B cell (primary cell): ENCODE measurements at regions not wholly inside any gene's neighbourhood (a gene's known extent, or its start where the extent isn't known, plus 50 kb on each side); places are given as distances from the start of the nearest gene placed in this dataset.

Experiments
- ATAC-seq: fragments of 200-7000 bp; cut with Tn5 transposase; one replicate; pipeline ENCODE4 v1.10.0; 2021; ENCODE audit warnings: low read depth, mild to moderate bottlenecking, moderate number of reproducible peaks, moderate library complexity
- CTCF ChIA-PET: fragments of 350-600 bp; sonication (Branson Sonifier 250); formaldehyde crosslinking; loops from one replicate; lab custom pipeline; 2021; ENCODE audit warnings: antibody characterized with exemption, inconsistent platforms; lab: Charles Lee
- POLR2A ChIA-PET: fragments of 350-600 bp; sonication (Branson Sonifier 250); formaldehyde crosslinking; loops from one replicate; lab custom pipeline; 2021; ENCODE audit warnings: antibody characterized with exemption; lab: Charles Lee
- DNase-seq: peaks from one replicate; pipeline ENCODE4 v3.0.0; 2013
- H2AFZ ChIP-seq: 2 replicates; pipeline ENCODE4 v1.6.1; 2012; ENCODE audit warnings: mild to moderate bottlenecking, low read depth, low read length; ENCODE audit not compliant: insufficient read depth, poor library complexity, severe bottlenecking
- H3K27ac ChIP-seq, 2 donors: 1 replicate in 1 of 2; 2 replicates in 1 of 2; pipeline ENCODE4 v1.5.1; 2012 to 2013; ENCODE audit warnings: low read length in 2 of 2, mild to moderate bottlenecking in 2 of 2, moderate library complexity in 1 of 2
- H3K27me3 ChIP-seq, 4 experiments: fragments of 200-600 bp in 1 of 4; sonication (generic) in 1 of 4; replicated peaks in 1 of 4; 1 replicate in 2 of 4; 2 replicates in 2 of 4; pipeline versions ENCODE4 v1.6.1 to v1.7.0; 2013 to 2016; ENCODE audit warnings: low read length in 3 of 4, mild to moderate bottlenecking in 2 of 4, mixed read lengths in 1 of 4, moderate library complexity in 1 of 4; ENCODE audit not compliant: insufficient read depth in 4 of 4, control insufficient read depth in 3 of 4; ENCODE audit errors: control extremely low read depth in 1 of 4
- H3K36me3 ChIP-seq, 2 experiments: replicated peaks in 1 of 2; 1 replicate in 1 of 2; 2 replicates in 1 of 2; pipeline versions ENCODE4 v1.6.1 to v1.7.1; 2013; ENCODE audit warnings: low read length in 1 of 2; ENCODE audit not compliant: insufficient read depth in 2 of 2, control insufficient read depth in 1 of 2; ENCODE audit errors: control extremely low read depth in 1 of 2, extremely low read depth in 1 of 2
- H3K4me1 ChIP-seq, 2 donors: fragments of 200-600 bp in 1 of 2; sonication (generic) in 1 of 2; 1 replicate in 1 of 2; 2 replicates in 1 of 2; pipeline versions ENCODE4 v1.5.1 to v1.6.1; 2013 to 2017; ENCODE audit warnings: low read length in 2 of 2; ENCODE audit not compliant: control insufficient read depth in 2 of 2, insufficient read depth in 2 of 2
- H3K4me2 ChIP-seq: replicated peaks from 2 replicates; pipeline ENCODE3; 2012; ENCODE audit warnings: mild to moderate bottlenecking, low read depth, low read length; ENCODE audit not compliant: poor library complexity, severe bottlenecking
- H3K4me3 ChIP-seq, 5 experiments: fragments of 200-600 bp in 1 of 5; sonication (generic) in 1 of 5; 1 replicate in 3 of 5; 2 replicates in 2 of 5; pipeline versions ENCODE4 v1.5.1 to v1.7.0; 2011 to 2016; ENCODE audit warnings: low read length in 4 of 5, mild to moderate bottlenecking in 4 of 5, low read depth in 2 of 5, control low read depth in 1 of 5, moderate library complexity in 1 of 5; ENCODE audit not compliant: insufficient read depth in 1 of 5; ENCODE audit errors: control extremely low read depth in 1 of 5, extremely low read depth in 1 of 5
- H3K79me2 ChIP-seq: fragments of 200-600 bp; sonication (generic); one replicate; pipeline ENCODE4 v1.6.0; 2016; ENCODE audit warnings: low read length; ENCODE audit not compliant: control insufficient read depth, insufficient read depth
- H3K9ac ChIP-seq: fragments of 200-600 bp; sonication (generic); 2 replicates; pipeline ENCODE4 v1.6.1; 2017; ENCODE audit warnings: mild to moderate bottlenecking, low read length, moderate library complexity
- H3K9me3 ChIP-seq, 3 donors: one replicate each; pipeline versions ENCODE4 v1.6.1 to v1.7.1; 2013; ENCODE audit warnings: low read length in 2 of 3; ENCODE audit not compliant: control insufficient read depth in 2 of 3, insufficient read depth in 1 of 3; ENCODE audit errors: control extremely low read depth in 1 of 3
- H4K20me1 ChIP-seq: 2 replicates; pipeline ENCODE4 v1.6.0; 2012; ENCODE audit warnings: mild to moderate bottlenecking, low read length; ENCODE audit not compliant: insufficient read depth, control insufficient read depth, poor library complexity, severe bottlenecking
- H3K27ac Mint-ChIP-seq: one replicate; pipeline ENCODE4 v1.8.0; 2021; ENCODE audit warnings: mixed read lengths
- H3K27me3 Mint-ChIP-seq: one replicate; pipeline ENCODE4 v1.8.0; 2021; ENCODE audit warnings: mixed read lengths
- H3K4me1 Mint-ChIP-seq: one replicate; pipeline ENCODE4 v1.8.0; 2021; ENCODE audit warnings: mixed read lengths
- H3K4me3 Mint-ChIP-seq: one replicate; pipeline ENCODE4 v1.8.0; 2021; ENCODE audit warnings: mixed read lengths
- H3K9me3 Mint-ChIP-seq: one replicate; pipeline ENCODE4 v1.8.0; 2022; ENCODE audit warnings: mixed read lengths; ENCODE audit not compliant: insufficient read depth
- CTCF ChIP-seq: fragments of 200-600 bp; IDR thresholded peaks from one replicate; pipeline ENCODE4 v1.8.0; 2022; ENCODE audit warnings: antibody characterized with exemption, mild to moderate bottlenecking
- EZH2 ChIP-seq: IDR thresholded peaks from 2 replicates; pipeline ENCODE4 v1.6.1; 2012; ENCODE audit warnings: borderline replicate concordance, low read depth, mild to moderate bottlenecking, moderate library complexity, low read length; ENCODE audit not compliant: insufficient read depth, poor library complexity, severe bottlenecking
- WGBS: methylation state at CpG from one replicate; pipeline ENCODE4 v1.1.5; 2013; ENCODE audit warnings: missing lambda C conversion rate; ENCODE audit not compliant: insufficient coverage; 5-methylcytosine and 5-hydroxymethylcytosine counted together
- intact Hi-C: fragments of 100-400 bp; cut with micrococcal nuclease; formaldehyde crosslinking; loops from one replicate; pipeline ENCODE4 v1.10.0; 2022

GRCh38 chr3:176051766-176052165 is 1145.5 kb downstream of the TBL1XR1 start:
- no CpG with 5 or more reads among the region's 7 CpGs for WGBS
- Histone ChIP-seq H3K9ac (no peak overlapping the region), H4K20me1 (no peaks in the 10 kb centered on the region), H3K4me1 (no peaks in the 10 kb centered on the region), H3K27ac (no peak overlapping the region), H3K36me3 (no peaks in the 10 kb centered on the region), H3K4me3 (no peak overlapping the region), H3K4me2 (no peak overlapping the region), H3K27me3 (no peaks in the 10 kb centered on the region), H3K79me2 (no peaks in the 10 kb centered on the region), H3K9me3 (peaks cover 0 to 1% (median 0%) of the 10 kb centered on the region in 3 donors), H2AFZ (no peak overlapping the region)
- no peak overlapping the region for H3K4me3 Mint-ChIP-seq
- DNase-seq (no peak), ATAC-seq (no peak)
- TF ChIP-seq EZH2 (no peak), CTCF (no peak)
- H3K9me3 Mint-ChIP-seq = peaks cover 4% of the 10 kb centered on the region
- H3K27me3 Mint-ChIP-seq = no peaks in the 10 kb centered on the region
- H3K27ac Mint-ChIP-seq = no peak overlapping the region
- POLR2A ChIA-PET = no interaction called here
- CTCF ChIA-PET = no interaction called here
- no peaks in the 10 kb centered on the region for H3K4me1 Mint-ChIP-seq
- intact Hi-C loops = no loop called here

GRCh38 chr3:176046703-176047102 is 1150.6 kb downstream of the TBL1XR1 start:
- no peak overlapping the region for H2AFZ ChIP-seq
- H3K27me3 ChIP-seq = no peaks in the 10 kb centered on the region
- TF ChIP-seq CTCF = no peak
- TF ChIP-seq EZH2 = no peak
- no peaks in the 10 kb centered on the region for H3K27me3 Mint-ChIP-seq
- WGBS = no CpG with 5 or more reads among the region's 2 CpGs
- no peak overlapping the region for H3K4me3 Mint-ChIP-seq
- H3K4me1 Mint-ChIP-seq = no peaks in the 10 kb centered on the region
- no peaks in the 10 kb centered on the region for H4K20me1 ChIP-seq
- no peak overlapping the region for H3K4me3 ChIP-seq
- no peak overlapping the region for H3K4me2 ChIP-seq
- H3K27ac ChIP-seq = no peak overlapping the region
- ChIA-PET CTCF (no interaction called here), POLR2A (no interaction called here)
- H3K27ac Mint-ChIP-seq = no peak overlapping the region
- H3K4me1 ChIP-seq = no peaks in the 10 kb centered on the region
- H3K36me3 ChIP-seq = no peaks in the 10 kb centered on the region
- ATAC-seq (no peak), DNase-seq (no peak)
- no peak overlapping the region for H3K9ac ChIP-seq
- intact Hi-C loops = no loop called here
- peaks cover 6% of the 10 kb centered on the region for H3K9me3 Mint-ChIP-seq
- peaks cover 0 to 1% (median 0%) of the 10 kb centered on the region in 3 donors for H3K9me3 ChIP-seq
- H3K79me2 ChIP-seq = no peaks in the 10 kb centered on the region
